CD8-positive, alpha-beta memory T cell (primary cell): ENCODE measurements at regions not wholly inside any gene's neighbourhood (a gene's known extent, or its start where the extent isn't known, plus 50 kb on each side); places are given as distances from the start of the nearest gene placed in this dataset.
"Not testable (repeated sequence)": the region's sequence is repeated elsewhere in the genome, so short reads cannot be mapped to it uniquely, and the experiment has no call there.

Experiments
- CTCF ChIA-PET: fragments of 350-600 bp; sonication (Branson Sonifier 250); formaldehyde crosslinking; loops from one replicate; lab custom pipeline; 2021; ENCODE audit warnings: antibody characterized with exemption; lab: Charles Lee
- POLR2A ChIA-PET: fragments of 350-600 bp; sonication (Branson Sonifier 250); formaldehyde crosslinking; loops from one replicate; lab custom pipeline; 2021; ENCODE audit warnings: antibody characterized with exemption; lab: Charles Lee
- DNase-seq, 5 donors: peaks; one replicate each; pipeline versions ENCODE4 v3.0.0 to v3.0.0-alpha.2; 2020 to 2022; ENCODE audit warnings: mixed read lengths in 1 of 5
- H3K27ac ChIP-seq: one replicate; pipeline ENCODE4 v1.7.0; 2013; ENCODE audit warnings: low read depth, mild to moderate bottlenecking, low read length, moderate library complexity
- H3K27me3 ChIP-seq: 2 replicates; pipeline ENCODE4 v1.7.0; 2013; ENCODE audit warnings: low read length, mild to moderate bottlenecking; ENCODE audit not compliant: insufficient read depth, poor library complexity, severe bottlenecking
- H3K36me3 ChIP-seq: 2 replicates; pipeline ENCODE4 v1.7.0; 2013; ENCODE audit warnings: mild to moderate bottlenecking, low read length, moderate library complexity; ENCODE audit not compliant: insufficient read depth
- H3K4me1 ChIP-seq: 2 replicates; pipeline ENCODE4 v1.7.0; 2013; ENCODE audit warnings: mild to moderate bottlenecking, low read length, moderate library complexity; ENCODE audit not compliant: insufficient read depth
- H3K4me3 ChIP-seq: 2 replicates; pipeline ENCODE4 v1.7.0; 2013; ENCODE audit warnings: mild to moderate bottlenecking, low read length
- H3K9me3 ChIP-seq: 2 replicates; pipeline ENCODE4 v1.7.0; 2013; ENCODE audit warnings: mild to moderate bottlenecking, low read length
- H3K27ac Mint-ChIP-seq, 8 donors: one replicate each; pipeline ENCODE4 v1.8.0; 2020 to 2021; ENCODE audit warnings: mixed read lengths in 8 of 8, mild to moderate bottlenecking in 6 of 8, inconsistent platforms in 3 of 8, moderate library complexity in 3 of 8
- H3K27me3 Mint-ChIP-seq, 2 donors: one replicate each; pipeline ENCODE4 v1.8.0; 2020 to 2021; ENCODE audit warnings: mixed read lengths in 2 of 2, mild to moderate bottlenecking in 1 of 2, moderate library complexity in 1 of 2
- H3K36me3 Mint-ChIP-seq, 3 donors: one replicate each; pipeline ENCODE4 v1.8.0; 2020 to 2021; ENCODE audit warnings: mixed read lengths in 3 of 3, inconsistent platforms in 1 of 3, mild to moderate bottlenecking in 1 of 3
- H3K4me1 Mint-ChIP-seq, 3 donors: one replicate each; pipeline ENCODE4 v1.8.0; 2020 to 2021; ENCODE audit warnings: mixed read lengths in 3 of 3, inconsistent platforms in 1 of 3, mild to moderate bottlenecking in 1 of 3
- H3K4me3 Mint-ChIP-seq, 7 donors: one replicate each; pipeline ENCODE4 v1.8.0; 2020 to 2021; ENCODE audit warnings: mixed read lengths in 7 of 7, mild to moderate bottlenecking in 6 of 7, moderate library complexity in 4 of 7, inconsistent platforms in 2 of 7
- H3K9me3 Mint-ChIP-seq, 5 donors: one replicate each; pipeline ENCODE4 v1.8.0; 2020 to 2022; ENCODE audit warnings: mixed read lengths in 5 of 5, mild to moderate bottlenecking in 3 of 5, moderate library complexity in 2 of 5, inconsistent platforms in 1 of 5

DNA sequence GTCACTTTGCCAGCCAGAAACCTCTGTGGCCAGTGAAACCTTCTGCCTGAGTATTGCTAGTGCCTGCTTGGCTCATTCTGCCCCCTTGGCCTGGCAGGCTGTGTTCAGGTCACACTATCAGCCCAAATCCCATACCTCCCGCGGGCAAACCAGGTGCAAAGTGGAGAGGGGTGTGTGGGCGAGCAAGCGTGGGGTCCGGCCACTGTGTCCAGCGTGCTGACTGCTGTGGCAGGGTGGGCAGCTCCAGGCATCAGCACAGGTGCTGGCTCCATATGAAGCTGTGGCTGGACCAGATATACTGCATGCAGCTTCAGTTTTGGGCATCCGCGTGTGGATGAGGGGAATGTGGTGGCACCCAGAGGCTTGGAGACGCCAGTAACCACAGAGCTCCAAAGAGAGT, 576.5 kb upstream of the EDIL3 start:
- Histone ChIP-seq H3K9me3 (no peaks in the 10 kb centered on the region), H3K36me3 (no peaks in the 10 kb centered on the region), H3K4me3 (no peak overlapping the region), H3K27me3 (no peaks in the 10 kb centered on the region), H3K27ac (no peak overlapping the region), H3K4me1 (no peaks in the 10 kb centered on the region)
- no peaks in the 10 kb centered on the region for H3K4me1 Mint-ChIP-seq
- H3K27ac Mint-ChIP-seq: no peak overlapping the region
- H3K36me3 Mint-ChIP-seq: no peaks in the 10 kb centered on the region
- H3K9me3 Mint-ChIP-seq: peaks cover 0 to 15% (median 4%) of the 10 kb centered on the region in 5 donors
- H3K27me3 Mint-ChIP-seq: no peaks in the 10 kb centered on the region
- ChIA-PET POLR2A (no interaction called here), CTCF (no interaction called here)
- no peak for DNase-seq
- no peak overlapping the region for H3K4me3 Mint-ChIP-seq

DNA sequence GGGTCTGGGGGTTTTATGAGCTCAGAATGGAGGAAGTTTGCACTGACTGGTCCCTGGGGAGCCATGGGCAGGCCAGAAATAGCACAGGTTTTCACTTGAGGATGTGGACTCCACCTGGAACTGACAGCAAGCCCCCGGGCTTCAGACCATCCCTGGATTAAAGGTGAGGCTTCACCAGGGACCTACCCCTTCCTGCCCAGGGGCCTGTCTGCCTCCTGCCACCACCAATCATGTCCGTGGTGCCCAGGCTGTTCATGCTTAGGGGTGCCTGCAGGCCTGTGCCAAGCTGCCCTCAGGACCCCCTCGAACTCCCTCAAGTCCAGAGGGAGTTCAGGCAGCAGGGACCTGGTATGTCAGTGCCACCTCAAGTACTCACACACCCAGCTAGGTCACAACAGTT, 577.2 kb upstream of the EDIL3 start:
- H3K4me3 Mint-ChIP-seq: no peak overlapping the region
- H3K4me1 Mint-ChIP-seq: no peaks in the 10 kb centered on the region
- Histone ChIP-seq H3K27me3 (no peaks in the 10 kb centered on the region), H3K9me3 (no peaks in the 10 kb centered on the region), H3K4me3 (no peak overlapping the region), H3K36me3 (no peaks in the 10 kb centered on the region), H3K27ac (no peak overlapping the region), H3K4me1 (no peaks in the 10 kb centered on the region)
- ChIA-PET CTCF (no interaction called here), POLR2A (no interaction called here)
- no peak for DNase-seq
- no peak overlapping the region for H3K27ac Mint-ChIP-seq
- no peaks in the 10 kb centered on the region for H3K27me3 Mint-ChIP-seq
- H3K9me3 Mint-ChIP-seq: peaks cover 0 to 12% (median 6%) of the 10 kb centered on the region in 5 donors
- no peaks in the 10 kb centered on the region for H3K36me3 Mint-ChIP-seq

DNA sequence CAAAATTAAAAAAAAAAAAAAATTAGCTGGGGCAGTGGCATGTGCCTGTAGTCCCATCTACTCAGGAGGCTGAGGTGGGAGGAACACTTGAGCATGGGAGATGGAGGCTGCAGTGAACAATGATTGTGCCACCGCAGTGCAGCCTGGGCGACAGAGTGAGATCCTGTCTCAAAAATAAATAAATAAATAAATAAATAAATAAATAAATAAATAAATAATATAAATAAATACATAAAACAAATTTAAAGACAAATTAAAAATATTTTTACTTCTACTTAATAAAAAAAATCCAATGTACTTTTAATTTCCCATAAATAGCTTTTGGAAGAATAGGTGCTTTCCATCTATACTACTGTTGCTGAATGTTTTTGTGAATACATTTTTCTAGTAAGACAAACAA, 598.4 kb upstream of the EDIL3 start:
- Mint-ChIP-seq H3K36me3 (no peaks in the 10 kb centered on the region), H3K9me3 (peaks cover 0 to 25% (median 9%) of the 10 kb centered on the region in 5 donors), H3K4me1 (no peaks in the 10 kb centered on the region), H3K4me3 (no peak overlapping the region), H3K27me3 (no peaks in the 10 kb centered on the region), H3K27ac (no peak overlapping the region)
- no peak overlapping the region for H3K4me3 ChIP-seq
- DNase-seq: no peak
- ChIA-PET CTCF (no interaction called here), POLR2A (no interaction called here)
- H3K27ac ChIP-seq: no peak overlapping the region
- no peaks in the 10 kb centered on the region for H3K36me3 ChIP-seq
- no peaks in the 10 kb centered on the region for H3K9me3 ChIP-seq
- no peaks in the 10 kb centered on the region for H3K27me3 ChIP-seq
- H3K4me1 ChIP-seq: no peaks in the 10 kb centered on the region

DNA sequence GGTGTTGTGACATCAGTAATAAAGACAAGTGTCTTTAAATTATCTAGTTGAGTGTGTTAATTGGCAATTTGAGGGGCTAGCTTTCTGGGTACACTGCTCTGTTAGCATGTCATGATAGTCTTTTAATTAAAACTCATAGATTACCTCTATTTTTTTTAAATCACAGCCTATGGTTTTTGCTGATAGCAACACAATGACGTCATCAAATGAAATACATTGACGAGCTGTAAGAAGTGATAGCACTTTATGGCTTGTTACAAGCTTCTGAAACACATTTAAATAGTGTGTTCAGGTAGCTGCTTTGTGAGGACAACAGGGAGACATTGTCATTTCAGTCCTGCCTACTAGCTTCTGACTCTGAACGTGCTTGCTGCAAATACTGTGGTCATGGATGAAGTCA, 600.5 kb upstream of the EDIL3 start:
- Mint-ChIP-seq H3K27ac (no peak overlapping the region), H3K36me3 (no peaks in the 10 kb centered on the region), H3K4me1 (no peaks in the 10 kb centered on the region), H3K9me3 (peaks cover 3 to 21% (median 4%) of the 10 kb centered on the region in 5 donors), H3K27me3 (no peaks in the 10 kb centered on the region), H3K4me3 (no peak overlapping the region)
- no peak overlapping the region for H3K27ac ChIP-seq
- POLR2A ChIA-PET: no interaction called here
- H3K4me3 ChIP-seq: no peak overlapping the region
- CTCF ChIA-PET: no interaction called here
- no peaks in the 10 kb centered on the region for H3K9me3 ChIP-seq
- H3K4me1 ChIP-seq: no peaks in the 10 kb centered on the region
- H3K36me3 ChIP-seq: no peaks in the 10 kb centered on the region
- H3K27me3 ChIP-seq: no peaks in the 10 kb centered on the region
- DNase-seq: no peak

DNA sequence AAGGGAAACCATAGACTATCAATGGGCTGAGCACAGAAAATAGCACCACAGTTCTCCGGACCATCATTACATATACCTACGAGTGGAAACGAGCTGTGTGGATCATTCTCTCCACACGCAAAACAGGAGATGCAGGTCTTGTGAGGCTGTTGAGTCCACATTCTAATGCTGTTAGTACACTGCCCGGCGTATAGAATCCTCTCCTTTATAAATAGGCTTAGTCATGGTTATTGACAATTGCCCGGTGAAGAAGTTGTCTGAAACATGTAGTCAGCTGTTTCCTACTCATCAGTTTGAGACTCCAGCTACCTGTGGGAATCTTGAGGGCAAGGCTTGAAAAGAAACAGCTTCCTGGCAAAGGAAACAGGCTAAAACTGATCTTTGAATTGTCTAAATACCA, 602.0 kb upstream of the EDIL3 start:
- H3K9me3 ChIP-seq: no peaks in the 10 kb centered on the region
- ChIA-PET POLR2A (no interaction called here), CTCF (no interaction called here)
- H3K36me3 ChIP-seq: no peaks in the 10 kb centered on the region
- H3K27ac ChIP-seq: no peak overlapping the region
- H3K4me1 Mint-ChIP-seq: no peaks in the 10 kb centered on the region
- no peak overlapping the region for H3K27ac Mint-ChIP-seq
- DNase-seq: no peak
- H3K27me3 Mint-ChIP-seq: no peaks in the 10 kb centered on the region
- H3K4me1 ChIP-seq: no peaks in the 10 kb centered on the region
- no peaks in the 10 kb centered on the region for H3K36me3 Mint-ChIP-seq
- H3K9me3 Mint-ChIP-seq: peaks cover 0 to 12% (median 0%) of the 10 kb centered on the region in 5 donors
- H3K27me3 ChIP-seq: no peaks in the 10 kb centered on the region
- H3K4me3 Mint-ChIP-seq: no peak overlapping the region
- no peak overlapping the region for H3K4me3 ChIP-seq

DNA sequence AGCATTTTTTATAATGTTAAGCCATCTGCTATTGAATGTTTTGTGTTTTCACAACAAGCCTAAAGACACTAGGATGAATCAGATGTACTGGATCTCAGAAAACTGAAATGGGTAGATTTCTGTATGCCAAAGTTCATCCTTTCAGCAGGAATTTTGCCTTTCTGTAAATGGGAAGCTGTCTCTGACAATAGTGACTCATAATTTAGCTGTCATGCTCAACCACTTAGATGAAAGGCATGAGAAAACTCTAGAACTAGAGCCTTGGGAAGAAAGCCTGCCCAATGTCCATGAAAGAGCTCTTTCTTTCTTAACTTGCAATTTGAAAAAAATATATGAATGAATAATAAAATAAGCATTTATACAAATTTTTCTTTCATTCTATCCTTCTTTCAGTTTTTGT, 616.0 kb upstream of the EDIL3 start:
- Histone ChIP-seq H3K4me1 (no peaks in the 10 kb centered on the region), H3K36me3 (no peaks in the 10 kb centered on the region), H3K4me3 (no peak overlapping the region), H3K9me3 (no peaks in the 10 kb centered on the region), H3K27ac (no peak overlapping the region), H3K27me3 (no peaks in the 10 kb centered on the region)
- H3K27ac Mint-ChIP-seq: no peak overlapping the region
- peaks cover 6 to 23% (median 6%) of the 10 kb centered on the region in 5 donors for H3K9me3 Mint-ChIP-seq
- H3K36me3 Mint-ChIP-seq: peaks cover 0 to 3% (median 0%) of the 10 kb centered on the region in 3 donors
- H3K4me3 Mint-ChIP-seq: no peak overlapping the region
- POLR2A ChIA-PET: no interaction called here
- H3K4me1 Mint-ChIP-seq: no peaks in the 10 kb centered on the region
- DNase-seq: no peak
- CTCF ChIA-PET: no interaction called here
- no peaks in the 10 kb centered on the region for H3K27me3 Mint-ChIP-seq

DNA sequence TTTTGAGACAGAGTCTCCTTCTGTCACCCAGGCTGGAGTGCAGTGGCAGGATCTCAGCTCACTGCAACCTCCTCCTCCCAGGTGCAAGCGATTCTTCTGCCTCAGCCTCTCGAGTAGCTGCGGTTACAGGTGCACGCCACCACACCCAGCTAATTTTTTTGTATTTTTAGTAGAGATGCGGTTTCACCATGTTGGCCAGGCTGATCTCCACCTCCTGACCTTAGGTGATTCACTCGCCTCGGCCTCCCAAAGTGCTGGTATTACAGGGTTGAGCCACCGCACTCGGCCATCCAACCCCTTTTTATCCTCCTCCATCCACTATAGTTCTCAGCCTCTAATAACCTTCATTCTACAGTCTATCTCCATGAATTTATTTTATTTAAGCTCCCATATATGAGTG, 617.3 kb upstream of the EDIL3 start:
- CTCF ChIA-PET, H3K27ac ChIP-seq: not testable (repeated sequence)

DNA sequence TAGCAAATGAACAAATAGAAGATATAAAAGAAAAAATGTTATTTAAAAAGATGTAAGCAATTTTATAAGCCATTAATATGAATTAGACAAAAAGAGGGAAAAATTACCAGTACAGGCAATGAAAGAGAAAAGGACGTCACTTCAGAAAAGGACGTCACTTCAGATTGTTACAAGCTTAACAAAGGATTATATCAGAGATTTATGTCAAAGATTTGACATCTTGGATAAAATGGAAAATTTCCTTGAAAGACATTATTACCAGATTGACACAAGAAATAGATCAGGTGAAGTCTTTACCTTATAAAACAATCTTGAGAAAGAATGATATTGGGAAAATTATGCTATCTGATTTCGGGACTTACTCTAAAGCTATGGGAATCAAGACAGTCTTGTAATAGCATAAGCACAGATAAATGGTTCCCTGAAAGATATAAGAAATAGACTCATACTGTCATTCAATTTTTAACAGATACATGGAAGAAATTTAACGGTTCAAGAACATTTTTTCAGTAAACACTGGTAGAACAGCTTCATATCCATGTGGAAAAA, 625.4 kb upstream of the EDIL3 start:
- Mint-ChIP-seq H3K4me1 (no peaks in the 10 kb centered on the region), H3K4me3 (no peak overlapping the region), H3K27ac (no peak overlapping the region), H3K36me3 (no peaks in the 10 kb centered on the region), H3K9me3 (peaks cover 4 to 35% (median 6%) of the 10 kb centered on the region in 5 donors), H3K27me3 (no peaks in the 10 kb centered on the region)
- H3K36me3 ChIP-seq: no peaks in the 10 kb centered on the region
- H3K4me3 ChIP-seq: no peak overlapping the region
- no peaks in the 10 kb centered on the region for H3K4me1 ChIP-seq
- ChIA-PET POLR2A (no interaction called here), CTCF (no interaction called here)
- H3K27ac ChIP-seq: no peak overlapping the region
- no peaks in the 10 kb centered on the region for H3K27me3 ChIP-seq
- DNase-seq: no peak
- no peaks in the 10 kb centered on the region for H3K9me3 ChIP-seq

More for the DNA sequence above, 617.3 kb upstream of the EDIL3 start:
- DNase-seq, H3K27me3 ChIP-seq, H3K4me3 ChIP-seq, H3K27ac Mint-ChIP-seq, H3K4me3 Mint-ChIP-seq, H3K4me1 Mint-ChIP-seq, H3K36me3 ChIP-seq, H3K9me3 ChIP-seq, H3K27me3 Mint-ChIP-seq, H3K36me3 Mint-ChIP-seq, H3K4me1 ChIP-seq, POLR2A ChIA-PET: not testable (repeated sequence)
- H3K9me3 Mint-ChIP-seq: peaks cover 8 to 21% (median 8%) of the 10 kb centered on the region in 5 donors

DNA sequence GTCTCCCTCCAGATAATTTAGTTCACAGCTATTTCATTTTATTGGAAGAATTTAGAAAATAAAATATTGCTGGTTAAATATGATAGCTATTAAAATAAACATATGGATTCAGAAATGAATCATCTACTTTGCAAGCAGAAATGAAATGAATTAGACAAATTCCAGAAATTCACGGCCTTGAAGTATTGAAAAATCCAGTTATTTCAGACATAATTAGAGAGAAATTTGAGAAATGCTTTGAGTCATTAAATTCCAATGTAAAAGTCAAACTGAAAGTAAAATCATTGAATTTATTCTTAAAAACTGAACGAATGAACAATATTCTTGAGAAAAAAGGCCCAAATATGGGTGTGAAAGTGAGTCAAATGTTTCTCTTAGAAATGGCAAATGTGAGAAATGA, 632.6 kb upstream of the EDIL3 start:
- Mint-ChIP-seq H3K4me3 (no peak overlapping the region), H3K9me3 (peaks cover 3 to 35% (median 4%) of the 10 kb centered on the region in 5 donors), H3K27ac (no peak overlapping the region), H3K4me1 (no peaks in the 10 kb centered on the region), H3K27me3 (no peaks in the 10 kb centered on the region), H3K36me3 (no peaks in the 10 kb centered on the region)
- no peaks in the 10 kb centered on the region for H3K36me3 ChIP-seq
- no peak overlapping the region for H3K27ac ChIP-seq
- H3K9me3 ChIP-seq: no peaks in the 10 kb centered on the region
- ChIA-PET CTCF (no interaction called here), POLR2A (no interaction called here)
- H3K27me3 ChIP-seq: no peaks in the 10 kb centered on the region
- no peak for DNase-seq
- no peak overlapping the region for H3K4me3 ChIP-seq
- H3K4me1 ChIP-seq: no peaks in the 10 kb centered on the region
